HG03442 (cell line): ENCODE measurements at regions not wholly inside any gene's neighbourhood (a gene's known extent, or its start where the extent isn't known, plus 50 kb on each side); places are given as distances from the start of the nearest gene placed in this dataset.

Experiments
- ATAC-seq: cut with Tn5 transposase; IDR thresholded peaks from one replicate; pipeline ENCODE4 v1.9.1; 2021; ENCODE audit warnings: mild to moderate bottlenecking, moderate library complexity; ENCODE audit not compliant: unreplicated experiment

- no peak for ATAC-seq
Measured at GRCh38 chr1:14511796-14512585, 86.5 kb upstream of the KAZN start.

GRCh38 chr1:14513111-14513510 lies 85.4 kb upstream of the KAZN start:
- no peak for ATAC-seq

- no peak for ATAC-seq
Measured at GRCh38 chr1:14514739-14515138, 83.7 kb upstream of the KAZN start.

GRCh38 chr1:14516974-14517840 lies 81.3 kb upstream of the KAZN start:
- ATAC-seq = no peak

- no peak for ATAC-seq
Measured at GRCh38 chr1:14517841-14518180, 80.7 kb upstream of the KAZN start.

GRCh38 chr1:14519976-14520375 lies 78.5 kb upstream of the KAZN start:
- no peak for ATAC-seq

GRCh38 chr1:14520514-14521163 lies 77.8 kb upstream of the KAZN start:
- no peak for ATAC-seq

GRCh38 chr1:14521622-14522021 lies 76.9 kb upstream of the KAZN start:
- ATAC-seq = no peak

GRCh38 chr1:14522077-14522925 lies 76.2 kb upstream of the KAZN start:
- no peak for ATAC-seq

GRCh38 chr1:14522926-14523241 lies 75.6 kb upstream of the KAZN start:
- no peak for ATAC-seq

- no peak for ATAC-seq
Measured at GRCh38 chr1:14524826-14525636, 73.5 kb upstream of the KAZN start.

- ATAC-seq = no peak
Measured at GRCh38 chr1:14529475-14529874, 69.0 kb upstream of the KAZN start.

- ATAC-seq = no peak
Measured at GRCh38 chr1:14531519-14531918, 67.0 kb upstream of the KAZN start.

- no peak for ATAC-seq
Measured at GRCh38 chr1:14535619-14536355, 62.7 kb upstream of the KAZN start.

- no peak for ATAC-seq
Measured at GRCh38 chr1:14538335-14538734, 60.1 kb upstream of the KAZN start.

GRCh38 chr1:14539309-14539708 lies 59.2 kb upstream of the KAZN start:
- ATAC-seq = no peak

GRCh38 chr1:14539953-14540563 lies 58.4 kb upstream of the KAZN start:
- ATAC-seq = no peak

GRCh38 chr1:14541348-14541747 lies 57.1 kb upstream of the KAZN start:
- ATAC-seq = no peak
